H9 (cell line): ENCODE measurements at regions not wholly inside any gene's neighbourhood (a gene's known extent, or its start where the extent isn't known, plus 50 kb on each side); places are given as distances from the start of the nearest gene placed in this dataset.

Experiments
- DNase-seq: peaks from one replicate; pipeline ENCODE4 v3.0.0-alpha.2; 2017
- H2AFZ ChIP-seq: one replicate; pipeline ENCODE4 v1.6.1; 2013; ENCODE audit warnings: mild to moderate bottlenecking, low read length, control low read depth, moderate library complexity
- H2AK5ac ChIP-seq: 2 replicates; pipeline ENCODE4 v1.6.1; 2013; ENCODE audit warnings: low read length, control low read depth, mixed read lengths; ENCODE audit not compliant: insufficient read length
- H2BK120ac ChIP-seq: one replicate; pipeline ENCODE4 v1.6.1; 2013; ENCODE audit warnings: low read depth, mild to moderate bottlenecking, low read length, control low read depth, inconsistent platforms; ENCODE audit not compliant: poor library complexity, severe bottlenecking
- H2BK12ac ChIP-seq: 2 replicates; pipeline ENCODE4 v1.6.1; 2013; ENCODE audit warnings: low read length, control low read depth, mixed read lengths, low read depth; ENCODE audit not compliant: insufficient read length
- H2BK15ac ChIP-seq: 2 replicates; pipeline ENCODE4 v1.6.1; 2013; ENCODE audit warnings: low read depth, low read length, control low read depth
- H2BK20ac ChIP-seq: one replicate; pipeline ENCODE4 v1.6.1; 2013; ENCODE audit warnings: low read depth, mild to moderate bottlenecking, low read length, control low read depth, inconsistent platforms; ENCODE audit not compliant: poor library complexity, severe bottlenecking
- H2BK5ac ChIP-seq: 2 replicates; pipeline ENCODE4 v1.6.1; 2013; ENCODE audit warnings: low read length, control low read depth, mixed read lengths; ENCODE audit not compliant: insufficient read length
- H3K14ac ChIP-seq: 2 replicates; pipeline ENCODE4 v1.6.1; 2013; ENCODE audit warnings: low read length, control low read depth; ENCODE audit not compliant: insufficient read depth
- H3K18ac ChIP-seq: 2 replicates; pipeline ENCODE4 v1.6.1; 2013; ENCODE audit warnings: low read depth, mild to moderate bottlenecking, mixed read lengths, low read length, control low read depth; ENCODE audit not compliant: insufficient read length
- H3K23ac ChIP-seq: 2 replicates; pipeline ENCODE4 v1.6.1; 2013; ENCODE audit warnings: low read length, control low read depth, mixed read lengths, low read depth; ENCODE audit not compliant: insufficient read length
- H3K23me2 ChIP-seq: 2 replicates; pipeline ENCODE4 v1.6.1; 2013; ENCODE audit warnings: low read depth, mild to moderate bottlenecking, mixed read lengths, low read length, control low read depth; ENCODE audit not compliant: insufficient read length, poor library complexity, severe bottlenecking
- H3K27ac ChIP-seq: 2 replicates; pipeline ENCODE4 v1.5.1; 2013; ENCODE audit warnings: low read length, control low read depth, mixed read lengths, low read depth; ENCODE audit not compliant: insufficient read length
- H3K27me3 ChIP-seq: 2 replicates; pipeline ENCODE4 v1.6.1; 2013; ENCODE audit warnings: low read length, control low read depth, inconsistent platforms; ENCODE audit not compliant: insufficient read depth
- H3K4ac ChIP-seq: 2 replicates; pipeline ENCODE4 v1.6.1; 2013; ENCODE audit warnings: low read depth, mild to moderate bottlenecking, control low read depth, inconsistent platforms, low read length, moderate library complexity
- H3K4me1 ChIP-seq: 2 replicates; pipeline ENCODE4 v1.6.1; 2013; ENCODE audit warnings: low read length, control low read depth, inconsistent platforms; ENCODE audit not compliant: insufficient read depth
- H3K4me2 ChIP-seq: 2 replicates; pipeline ENCODE4 v1.6.1; 2013; ENCODE audit warnings: low read length, control low read depth, mixed read lengths; ENCODE audit not compliant: insufficient read length, insufficient read depth
- H3K56ac ChIP-seq: 2 replicates; pipeline ENCODE4 v1.6.1; 2013; ENCODE audit warnings: low read depth, mild to moderate bottlenecking, mixed read lengths, low read length, control low read depth; ENCODE audit not compliant: insufficient read length
- H3K79me1 ChIP-seq: 2 replicates; pipeline ENCODE4 v1.6.1; 2013; ENCODE audit warnings: low read depth, mild to moderate bottlenecking, moderate library complexity, low read length, control low read depth, inconsistent platforms; ENCODE audit not compliant: insufficient read depth, poor library complexity, severe bottlenecking
- H3K79me2 ChIP-seq: 2 replicates; pipeline ENCODE4 v1.6.1; 2013; ENCODE audit warnings: low read length, control low read depth, inconsistent platforms; ENCODE audit not compliant: insufficient read depth
- H3K9ac ChIP-seq: 2 replicates; pipeline ENCODE4 v1.6.1; 2013; ENCODE audit warnings: low read length, control low read depth, mixed read lengths; ENCODE audit not compliant: insufficient read length; ENCODE audit errors: extremely low read depth
- H3K9me3 ChIP-seq: one replicate; pipeline ENCODE4 v1.6.1; 2013; ENCODE audit warnings: low read depth, low read length, inconsistent platforms; ENCODE audit not compliant: control insufficient read depth
- H3T11ph ChIP-seq: one replicate; pipeline ENCODE4 v1.6.1; 2013; ENCODE audit warnings: mild to moderate bottlenecking, low read length, control low read depth, inconsistent platforms
- H4K20me1 ChIP-seq: one replicate; pipeline ENCODE4 v1.6.1; 2013; ENCODE audit not compliant: control insufficient read depth, insufficient read length, insufficient read depth
- H4K5ac ChIP-seq: 2 replicates; pipeline ENCODE4 v1.6.1; 2013; ENCODE audit warnings: low read depth, mild to moderate bottlenecking, mixed read lengths, low read length, control low read depth; ENCODE audit not compliant: insufficient read length
- H4K8ac ChIP-seq: replicated peaks from 2 replicates; pipeline ENCODE4 v1.6.1; 2013; ENCODE audit warnings: low read length, control low read depth, mixed read lengths, low read depth; ENCODE audit not compliant: insufficient read length
- H4K91ac ChIP-seq: 2 replicates; pipeline ENCODE4 v1.6.1; 2013; ENCODE audit warnings: low read depth, mild to moderate bottlenecking, moderate library complexity, mixed read lengths, low read length, control low read depth; ENCODE audit not compliant: insufficient read length
- H3K27ac Mint-ChIP-seq, 3 experiments: 2 replicates in 2 of 3; 3 replicates in 1 of 3; pipeline ENCODE4 v1.8.0; 2020 to 2021; ENCODE audit warnings: mixed read lengths in 3 of 3, mild to moderate bottlenecking in 1 of 3, moderate library complexity in 1 of 3
- H3K27me3 Mint-ChIP-seq: 2 replicates; pipeline ENCODE4 v1.8.0; 2021; ENCODE audit warnings: low read depth, mild to moderate bottlenecking, moderate library complexity, mixed read lengths
- H3K36me3 Mint-ChIP-seq, 3 experiments: 2 replicates in 2 of 3; 3 replicates in 1 of 3; pipeline ENCODE4 v1.8.0; 2020 to 2021; ENCODE audit warnings: low read depth in 3 of 3, mixed read lengths in 3 of 3; ENCODE audit not compliant: insufficient read depth in 1 of 3
- H3K4me1 Mint-ChIP-seq, 2 experiments: 2 replicates each; pipeline ENCODE4 v1.8.0; 2020; ENCODE audit warnings: mixed read lengths in 2 of 2
- H3K4me3 Mint-ChIP-seq, 2 experiments: 2 replicates in 1 of 2; 3 replicates in 1 of 2; pipeline ENCODE4 v1.8.0; 2020 to 2021; ENCODE audit warnings: mild to moderate bottlenecking in 2 of 2, mixed read lengths in 2 of 2, moderate library complexity in 1 of 2
- H3K9me3 Mint-ChIP-seq, 2 experiments: 2 replicates in 1 of 2; 3 replicates in 1 of 2; pipeline ENCODE4 v1.8.0; 2020; ENCODE audit warnings: mild to moderate bottlenecking in 2 of 2, mixed read lengths in 2 of 2, moderate library complexity in 1 of 2
- CTCF ChIP-seq: fragments of 200-600 bp; sonication (generic); conservative IDR thresholded peaks from 3 replicates; pipeline ENCODE4 v1.8.0; 2021; ENCODE audit warnings: antibody characterized with exemption, mild to moderate bottlenecking
- WGBS: extraction: QIAGEN DNeasy Blood & Tissue Kit; methylation state at CpG from one replicate; pipeline ENCODE4 v1.1.7; 2013; ENCODE audit warnings: missing lambda C conversion rate, low lambda C conversion rate, mixed read lengths; ENCODE audit not compliant: insufficient read length; ENCODE audit errors: extremely low coverage; 5-methylcytosine and 5-hydroxymethylcytosine counted together

- H3K27ac ChIP-seq = no peak overlapping the region
- Mint-ChIP-seq H3K36me3 (peaks cover 0 to 10% (median 3%) of the 10 kb centered on the region in 3 experiments; a peak in 5 of 7 replicates), H3K9me3 (peaks cover 10 to 11% of the 10 kb centered on the region in 2 experiments), H3K4me1 (no peaks in the 10 kb centered on the region), H3K4me3 (no peak overlapping the region), H3K27ac (no peak overlapping the region), H3K27me3 (no peaks in the 10 kb centered on the region)
- H3K4me1 ChIP-seq = no peaks in the 10 kb centered on the region
- H3T11ph ChIP-seq = no peak overlapping the region
- H2BK5ac ChIP-seq = no peak overlapping the region
- no peak overlapping the region for H3K9ac ChIP-seq
- H2BK20ac ChIP-seq = no peak overlapping the region
- TF ChIP-seq CTCF = no peak
- H3K79me1 ChIP-seq = no peaks in the 10 kb centered on the region
- H2BK12ac ChIP-seq = no peak overlapping the region
- no peak overlapping the region for H3K14ac ChIP-seq
- H3K4ac ChIP-seq = no peak overlapping the region
- no peak overlapping the region for H3K4me2 ChIP-seq
- no peak overlapping the region for H4K5ac ChIP-seq
- H3K23me2 ChIP-seq = no peaks in the 10 kb centered on the region
- H3K56ac ChIP-seq = no peak overlapping the region
- H4K8ac ChIP-seq = no peak overlapping the region
- no peak overlapping the region for H2BK120ac ChIP-seq
- WGBS = no CpG with 5 or more reads among the region's 2 CpGs
- no peak overlapping the region for H4K91ac ChIP-seq
- no peaks in the 10 kb centered on the region for H4K20me1 ChIP-seq
- no peaks in the 10 kb centered on the region for H3K79me2 ChIP-seq
- no peaks in the 10 kb centered on the region for H3K27me3 ChIP-seq
- H2BK15ac ChIP-seq = no peak overlapping the region
- H2AFZ ChIP-seq = no peak overlapping the region
- no peaks in the 10 kb centered on the region for H3K9me3 ChIP-seq
- no peak overlapping the region for H3K18ac ChIP-seq
- no peak overlapping the region for H2AK5ac ChIP-seq
- no peak overlapping the region for H3K23ac ChIP-seq
- no peak for DNase-seq
Observed at GRCh38 chr12:89185889-89186288, 166.4 kb downstream of the DUSP6 start.
